SK-N-SH treated with all-trans-retinoic acid at 6 μM for 48 hours (cell line): ENCODE measurements at regions not wholly inside any gene's neighbourhood (a gene's known extent, or its start where the extent isn't known, plus 50 kb on each side); places are given as distances from the start of the nearest gene placed in this dataset.

Source experiments
- ATAC-seq: fragments of 200-7000 bp; cut with Tn5 transposase; 3 replicates; pipeline ENCODE4 v1.9.1; 2020; ENCODE audit warnings: mild to moderate bottlenecking, moderate library complexity
- ARNTL ChIP-seq: fragments of 450-650 bp; formaldehyde crosslinking; IDR thresholded peaks from 2 replicates; pipeline ENCODE4 v1.5.0; 2020; ENCODE audit warnings: low read depth, mild to moderate bottlenecking, moderate library complexity, borderline replicate concordance
- BACH2 ChIP-seq: fragments of 250-450 bp; sonication (Bioruptor Pico); IDR thresholded peaks from 2 replicates; pipeline ENCODE4 v1.9.0; 2021; ENCODE audit warnings: mild to moderate bottlenecking, borderline replicate concordance
- CREB5 ChIP-seq: fragments of 250-450 bp; sonication (Bioruptor Pico); IDR thresholded peaks from 2 replicates; pipeline ENCODE4 v1.5.1; 2020; ENCODE audit warnings: low read depth, mild to moderate bottlenecking, moderate library complexity
- CSDC2 ChIP-seq: fragments of 250-450 bp; sonication (Bioruptor Pico); IDR thresholded peaks from 2 replicates; pipeline ENCODE4 v1.5.0; 2020; ENCODE audit warnings: mild to moderate bottlenecking, moderate library complexity
- ESRRG ChIP-seq: fragments of 250-450 bp; sonication (Bioruptor Pico); IDR thresholded peaks from 2 replicates; pipeline ENCODE4 v1.6.1; 2021; ENCODE audit warnings: mild to moderate bottlenecking
- GLIS3 ChIP-seq: fragments of 250-450 bp; sonication (Bioruptor Pico); IDR thresholded peaks from 2 replicates; pipeline ENCODE4 v1.5.0; 2020; ENCODE audit warnings: mild to moderate bottlenecking, moderate library complexity
- ISL1 ChIP-seq: fragments of 250-450 bp; sonication (Bioruptor Pico); IDR thresholded peaks from 2 replicates; pipeline ENCODE4 v2.1.2; 2022; ENCODE audit warnings: mild to moderate bottlenecking, moderate library complexity
- OSR1 ChIP-seq: fragments of 250-450 bp; sonication (Bioruptor Pico); IDR thresholded peaks from 2 replicates; pipeline ENCODE4 v1.8.0; 2022; ENCODE audit warnings: moderate library complexity, mild to moderate bottlenecking, inconsistent platforms
- PATZ1 ChIP-seq: fragments of 250-450 bp; sonication (Bioruptor Pico); IDR thresholded peaks from 2 replicates; pipeline ENCODE4 v1.8.0; 2020; ENCODE audit warnings: mild to moderate bottlenecking, moderate library complexity, borderline replicate concordance
- POU6F1 ChIP-seq: fragments of 250-450 bp; sonication (Bioruptor Pico); IDR thresholded peaks from 2 replicates; pipeline ENCODE4 v1.8.0; 2021; ENCODE audit warnings: low read depth, mild to moderate bottlenecking, moderate library complexity, borderline replicate concordance
- PPARA ChIP-seq: fragments of 250-450 bp; sonication (Bioruptor Pico); IDR thresholded peaks from 2 replicates; pipeline ENCODE4 v1.5.0; 2020; ENCODE audit warnings: mild to moderate bottlenecking, borderline replicate concordance
- RARB ChIP-seq: fragments of 250-450 bp; sonication (Bioruptor Pico); IDR thresholded peaks from 2 replicates; pipeline ENCODE4 v1.8.0; 2021; ENCODE audit warnings: mild to moderate bottlenecking, moderate library complexity
- SNAI2 ChIP-seq: fragments of 250-450 bp; sonication (Bioruptor Pico); IDR thresholded peaks from 2 replicates; pipeline ENCODE4 v1.5.0; 2020; ENCODE audit warnings: mild to moderate bottlenecking, moderate library complexity
- TCF4 ChIP-seq: fragments of 250-450 bp; sonication (Bioruptor Pico); IDR thresholded peaks from 2 replicates; pipeline ENCODE4 v1.8.0; 2021; ENCODE audit warnings: mild to moderate bottlenecking, moderate library complexity, borderline replicate concordance
- TOX ChIP-seq: fragments of 250-450 bp; sonication (Bioruptor Pico); IDR thresholded peaks from 2 replicates; pipeline ENCODE4 v1.8.0; 2021; ENCODE audit warnings: mild to moderate bottlenecking, moderate library complexity, borderline replicate concordance
- TSHZ2 ChIP-seq: fragments of 250-450 bp; sonication (Bioruptor Pico); IDR thresholded peaks from 2 replicates; pipeline ENCODE4 v1.5.0; 2020; ENCODE audit warnings: mild to moderate bottlenecking, moderate library complexity
- ZC3H10 ChIP-seq: fragments of 250-450 bp; sonication (Bioruptor Pico); IDR thresholded peaks from 2 replicates; pipeline ENCODE4 v1.5.1; 2021; ENCODE audit warnings: mild to moderate bottlenecking, moderate library complexity
- ZFP3 ChIP-seq: fragments of 250-450 bp; sonication (Bioruptor Pico); IDR thresholded peaks from 2 replicates; pipeline ENCODE4 v1.5.0; 2020; ENCODE audit warnings: mild to moderate bottlenecking, moderate library complexity
- ZNF565 ChIP-seq: fragments of 450-650 bp; formaldehyde crosslinking; conservative IDR thresholded peaks from 2 replicates; pipeline ENCODE4 v1.5.0; 2020; ENCODE audit warnings: low read depth, mild to moderate bottlenecking, moderate library complexity
- ZNF70 ChIP-seq: fragments of 450-650 bp; formaldehyde crosslinking; IDR thresholded peaks from 2 replicates; pipeline ENCODE4 v1.5.0; 2020; ENCODE audit warnings: mild to moderate bottlenecking, moderate library complexity
- ZNF8 ChIP-seq: fragments of 450-650 bp; formaldehyde crosslinking; IDR thresholded peaks from 2 replicates; pipeline ENCODE4 v1.5.0; 2020; ENCODE audit warnings: mild to moderate bottlenecking, moderate library complexity

GRCh38 chrX:121256647-121257046 is 209.2 kb downstream of the GLUD2 start:
- ATAC-seq, result no peak
- no peak for TF ChIP-seq ARNTL (CRISPR knock-in tag)
- TF ChIP-seq ZC3H10, result no peak
- TF ChIP-seq ZNF70 (CRISPR knock-in tag), result no peak
- TF ChIP-seq CSDC2, result no peak
- TF ChIP-seq TSHZ2 (CRISPR knock-in tag), result no peak
- no peak for TF ChIP-seq SNAI2
- no peak for TF ChIP-seq ZNF565
- no peak for TF ChIP-seq ZFP3 (CRISPR knock-in tag)
- no peak for TF ChIP-seq PPARA
- TF ChIP-seq ISL1 (CRISPR knock-in tag), result no peak
- no peak for TF ChIP-seq BACH2 (CRISPR knock-in tag)

GRCh38 chrX:121258545-121258944 is 211.1 kb downstream of the GLUD2 start:
- no peak for TF ChIP-seq ZNF70 (CRISPR knock-in tag)
- TF ChIP-seq GLIS3, result no peak
- no peak for TF ChIP-seq RARB (CRISPR knock-in tag)
- no peak for TF ChIP-seq ESRRG (CRISPR knock-in tag)
- TF ChIP-seq POU6F1 (CRISPR knock-in tag), result no peak
- TF ChIP-seq ZNF565, result no peak
- no peak for TF ChIP-seq SNAI2
- TF ChIP-seq ZC3H10, result no peak
- no peak for TF ChIP-seq CREB5 (CRISPR knock-in tag)
- TF ChIP-seq OSR1 (CRISPR knock-in tag), result no peak
- TF ChIP-seq PATZ1, result no peak
- TF ChIP-seq ARNTL (CRISPR knock-in tag), result no peak
- TF ChIP-seq PPARA, result no peak
- TF ChIP-seq TCF4 (CRISPR knock-in tag), result no peak
- TF ChIP-seq ISL1 (CRISPR knock-in tag), result no peak
- TF ChIP-seq TOX, result no peak
- no peak for ATAC-seq

- ATAC-seq, result no peak
- TF ChIP-seq TSHZ2 (CRISPR knock-in tag), result no peak
- no peak for TF ChIP-seq ZNF8 (CRISPR knock-in tag)
- TF ChIP-seq OSR1 (CRISPR knock-in tag), result no peak
- no peak for TF ChIP-seq ZNF565
- no peak for TF ChIP-seq ZFP3 (CRISPR knock-in tag)
Observed at GRCh38 chrX:121259170-121259569, 211.8 kb downstream of the GLUD2 start.
